Caco-2 (cell line): ENCODE measurements at regions not wholly inside any gene's neighbourhood (a gene's known extent, or its start where the extent isn't known, plus 50 kb on each side); places are given as distances from the start of the nearest gene placed in this dataset.

Source experiments
- BruUV-seq: library from RNA; stranded (reverse); fragments of 400-500 nt; replicated peaks from 2 replicates; lab custom pipeline; 2021; lab: Mats Ljungman, UMichigan
- CTCF ChIA-PET: fragments of 300-600 bp; sonication (Branson Sonifier 250); formaldehyde crosslinking; loops from one replicate; lab custom pipeline; 2022; ENCODE audit warnings: antibody characterized with exemption; lab: Charles Lee
- POLR2A ChIA-PET: fragments of 300-600 bp; sonication (Branson Sonifier 250); formaldehyde crosslinking; loops from one replicate; lab custom pipeline; 2022; ENCODE audit warnings: antibody characterized with exemption; lab: Charles Lee
- DNase-seq, 2 experiments: peaks; one replicate each; pipeline versions ENCODE4 v3.0.0 to v3.0.0-alpha.2; 2020 to 2022
- H3K27me3 ChIP-seq: replicated peaks from 2 replicates; pipeline ENCODE4 v1.6.0; 2011; ENCODE audit warnings: low read length; ENCODE audit not compliant: control insufficient read depth, insufficient read depth
- H3K36me3 ChIP-seq: 2 replicates; pipeline ENCODE4 v1.5.1; 2011; ENCODE audit warnings: low read length; ENCODE audit not compliant: control insufficient read depth, insufficient read depth
- H3K4me1 ChIP-seq: fragments of 250-450 bp; sonication (Bioruptor Pico); 2 replicates; pipeline ENCODE4 v1.5.1; 2020; ENCODE audit warnings: mild to moderate bottlenecking
- H3K4me3 ChIP-seq: 2 replicates; pipeline ENCODE4 v1.5.1; 2011; ENCODE audit warnings: low read depth, mild to moderate bottlenecking, control low read depth, low read length
- H3K9me3 ChIP-seq: fragments of 250-450 bp; sonication (Bioruptor Pico); 2 replicates; pipeline ENCODE4 v1.5.1; 2020; ENCODE audit warnings: mild to moderate bottlenecking, moderate library complexity
- H3K27ac Mint-ChIP-seq: one replicate; pipeline ENCODE4 v1.8.0; 2022; ENCODE audit warnings: mixed read lengths; ENCODE audit not compliant: unreplicated experiment
- H3K27me3 Mint-ChIP-seq: one replicate; pipeline ENCODE4 v1.8.0; 2022; ENCODE audit warnings: mixed read lengths; ENCODE audit not compliant: insufficient read depth, unreplicated experiment
- H3K36me3 Mint-ChIP-seq: one replicate; pipeline ENCODE4 v1.8.0; 2022; ENCODE audit warnings: mild to moderate bottlenecking, mixed read lengths; ENCODE audit not compliant: insufficient read depth, unreplicated experiment
- H3K4me1 Mint-ChIP-seq: one replicate; pipeline ENCODE4 v1.8.0; 2022; ENCODE audit warnings: low read depth, mixed read lengths; ENCODE audit not compliant: unreplicated experiment
- H3K4me3 Mint-ChIP-seq: one replicate; pipeline ENCODE4 v1.8.0; 2022; ENCODE audit warnings: mild to moderate bottlenecking, moderate library complexity, mixed read lengths; ENCODE audit not compliant: unreplicated experiment
- H3K9me3 Mint-ChIP-seq: one replicate; pipeline ENCODE4 v1.8.0; 2022; ENCODE audit warnings: mixed read lengths; ENCODE audit not compliant: unreplicated experiment
- intact Hi-C: fragments of 100-400 bp; cut with micrococcal nuclease; formaldehyde crosslinking; loops from one replicate; pipeline ENCODE4 v1.10.0; 2022; ENCODE audit not compliant: unreplicated experiment
- TF ChIP-seq, protein P1 (sequence below), 2 experiments: fragments of 200-600 bp in 1 of 2; IDR thresholded peaks; 1 replicate in 1 of 2; 2 replicates in 1 of 2; pipeline versions ENCODE4 v1.5.1 to v1.8.0; 2011 to 2022; ENCODE audit warnings: antibody characterized with exemption in 1 of 2, control low read depth in 1 of 2, inconsistent platforms in 1 of 2, low read depth in 1 of 2, low read length in 1 of 2, mild to moderate bottlenecking in 1 of 2, moderate library complexity in 1 of 2; ENCODE audit not compliant: insufficient read depth in 1 of 2, severe bottlenecking in 1 of 2, unreplicated experiment in 1 of 2

DNA sequence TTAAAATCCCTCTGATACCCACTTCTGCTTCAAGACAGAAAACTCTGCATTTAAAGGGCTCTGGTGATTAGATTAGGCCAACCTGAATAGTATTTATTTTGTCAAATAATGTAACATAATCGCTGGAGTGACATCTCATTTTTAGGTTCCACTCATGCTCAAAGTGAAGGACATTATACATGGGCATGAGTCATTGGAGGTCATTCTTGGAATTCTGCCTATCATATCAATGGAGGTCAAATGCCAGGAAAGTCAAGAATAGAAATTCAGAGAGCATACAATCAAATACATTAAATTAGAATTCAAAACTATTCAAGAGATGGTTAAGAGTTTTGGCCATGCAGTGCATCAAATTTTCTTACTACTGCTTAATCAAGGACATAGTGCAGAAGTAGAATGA is 50.8 kb upstream of the PRSS1 start:
- Histone ChIP-seq H3K27me3 (no peaks in the 10 kb centered on the region), H3K4me3 (no peak overlapping the region), H3K36me3 (no peaks in the 10 kb centered on the region), H3K4me1 (no peaks in the 10 kb centered on the region), H3K9me3 (no peaks in the 10 kb centered on the region)
- intact Hi-C loops, result no loop called here
- TF ChIP-seq, protein P1, sequence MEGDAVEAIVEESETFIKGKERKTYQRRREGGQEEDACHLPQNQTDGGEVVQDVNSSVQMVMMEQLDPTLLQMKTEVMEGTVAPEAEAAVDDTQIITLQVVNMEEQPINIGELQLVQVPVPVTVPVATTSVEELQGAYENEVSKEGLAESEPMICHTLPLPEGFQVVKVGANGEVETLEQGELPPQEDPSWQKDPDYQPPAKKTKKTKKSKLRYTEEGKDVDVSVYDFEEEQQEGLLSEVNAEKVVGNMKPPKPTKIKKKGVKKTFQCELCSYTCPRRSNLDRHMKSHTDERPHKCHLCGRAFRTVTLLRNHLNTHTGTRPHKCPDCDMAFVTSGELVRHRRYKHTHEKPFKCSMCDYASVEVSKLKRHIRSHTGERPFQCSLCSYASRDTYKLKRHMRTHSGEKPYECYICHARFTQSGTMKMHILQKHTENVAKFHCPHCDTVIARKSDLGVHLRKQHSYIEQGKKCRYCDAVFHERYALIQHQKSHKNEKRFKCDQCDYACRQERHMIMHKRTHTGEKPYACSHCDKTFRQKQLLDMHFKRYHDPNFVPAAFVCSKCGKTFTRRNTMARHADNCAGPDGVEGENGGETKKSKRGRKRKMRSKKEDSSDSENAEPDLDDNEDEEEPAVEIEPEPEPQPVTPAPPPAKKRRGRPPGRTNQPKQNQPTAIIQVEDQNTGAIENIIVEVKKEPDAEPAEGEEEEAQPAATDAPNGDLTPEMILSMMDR (IDR thresholded peaks at IDR 0.05; ENCODE audit: insufficient read depth in 1 of 2, low read depth in 1 of 2, low read length in 1 of 2, severe bottlenecking in 1 of 2, unreplicated experiment in 1 of 2), result no peak
- Mint-ChIP-seq H3K4me3 (no peak overlapping the region), H3K27me3 (peaks cover 19% of the 10 kb centered on the region), H3K27ac (no peak overlapping the region), H3K4me1 (no peaks in the 10 kb centered on the region), H3K9me3 (no peaks in the 10 kb centered on the region), H3K36me3 (no peaks in the 10 kb centered on the region)
- no TSS peak for BruUV-seq
- ChIA-PET POLR2A (no interaction called here), CTCF (no interaction called here)
- DNase-seq, result no peak

GRCh38 chr7:142697270-142697669 is 52.0 kb upstream of the PRSS1 start:
- DNase-seq, result no peak
- BruUV-seq, result no TSS peak
- intact Hi-C loops, result no loop called here
- TF ChIP-seq, protein P1 (IDR thresholded peaks at IDR 0.05; ENCODE audit: insufficient read depth in 1 of 2, low read depth in 1 of 2, low read length in 1 of 2, severe bottlenecking in 1 of 2, unreplicated experiment in 1 of 2), result no peak
- H3K4me3 ChIP-seq, result no peak overlapping the region
- H3K9me3 ChIP-seq, result no peaks in the 10 kb centered on the region
- H3K36me3 Mint-ChIP-seq, result no peaks in the 10 kb centered on the region
- no peaks in the 10 kb centered on the region for H3K4me1 Mint-ChIP-seq
- H3K27ac Mint-ChIP-seq, result no peak overlapping the region
- H3K27me3 ChIP-seq, result no peaks in the 10 kb centered on the region
- no peak overlapping the region for H3K4me3 Mint-ChIP-seq
- H3K27me3 Mint-ChIP-seq, result peaks cover 14% of the 10 kb centered on the region
- ChIA-PET CTCF (no interaction called here), POLR2A (no interaction called here)
- no peaks in the 10 kb centered on the region for H3K4me1 ChIP-seq
- no peaks in the 10 kb centered on the region for H3K9me3 Mint-ChIP-seq
- no peaks in the 10 kb centered on the region for H3K36me3 ChIP-seq

GRCh38 chr7:142696456-142697179 is 52.7 kb upstream of the PRSS1 start:
- TF ChIP-seq, protein P1 (IDR thresholded peaks at IDR 0.05; ENCODE audit: insufficient read depth in 1 of 2, low read depth in 1 of 2, low read length in 1 of 2, severe bottlenecking in 1 of 2, unreplicated experiment in 1 of 2), result no peak
- Mint-ChIP-seq H3K36me3 (no peaks in the 10 kb centered on the region), H3K9me3 (no peaks in the 10 kb centered on the region), H3K27me3 (peaks cover 14% of the 10 kb centered on the region), H3K27ac (no peak overlapping the region), H3K4me3 (no peak overlapping the region), H3K4me1 (no peaks in the 10 kb centered on the region)
- no peaks in the 10 kb centered on the region for H3K4me1 ChIP-seq
- CTCF ChIA-PET, result no interaction called here
- no peaks in the 10 kb centered on the region for H3K27me3 ChIP-seq
- POLR2A ChIA-PET, result no interaction called here
- no peak for DNase-seq
- no TSS peak for BruUV-seq
- intact Hi-C loops, result no loop called here
- H3K4me3 ChIP-seq, result no peak overlapping the region
- H3K36me3 ChIP-seq, result no peaks in the 10 kb centered on the region
- no peaks in the 10 kb centered on the region for H3K9me3 ChIP-seq
